HuH-7 (cell line): ENCODE measurements at regions not wholly inside any gene's neighbourhood (a gene's known extent, or its start where the extent isn't known, plus 50 kb on each side); places are given as distances from the start of the nearest gene placed in this dataset.
"Not testable (repeated sequence)": the region's sequence is repeated elsewhere in the genome, so short reads cannot be mapped to it uniquely, and the experiment has no call there.

Experiments used
- DNase-seq: peaks from one replicate; pipeline ENCODE4 v3.0.0; 2011; ENCODE audit warnings: low spot score

- no peak for DNase-seq
Measured at GRCh38 chr14:40252817-40253447, 820.7 kb upstream of the FBXO33 start.

DNA sequence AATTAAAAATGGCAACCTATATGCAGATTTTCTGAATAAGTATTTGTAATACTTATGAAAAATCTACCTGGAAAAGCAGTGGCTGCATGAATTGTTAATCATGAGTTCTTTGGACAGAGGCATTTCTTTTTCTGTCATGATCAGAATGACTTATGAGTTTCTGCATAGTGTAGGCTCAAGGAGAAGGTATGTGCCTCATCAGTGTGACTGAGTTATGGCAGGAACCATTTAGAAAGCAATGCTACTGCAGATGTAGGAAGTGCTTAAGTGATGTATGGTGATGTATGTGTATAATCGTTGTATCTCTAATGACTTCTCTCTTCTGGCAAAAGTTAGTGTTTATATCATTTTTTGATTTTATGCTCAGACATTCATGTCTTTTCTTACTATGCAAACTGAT lies 816.4 kb upstream of the FBXO33 start:
- no peak for DNase-seq

GRCh38 chr14:40240245-40240859 lies 808.1 kb upstream of the FBXO33 start:
- DNase-seq = no peak

- DNase-seq = no peak
Measured at GRCh38 chr14:40232302-40232701, 800.1 kb upstream of the FBXO33 start.

DNA sequence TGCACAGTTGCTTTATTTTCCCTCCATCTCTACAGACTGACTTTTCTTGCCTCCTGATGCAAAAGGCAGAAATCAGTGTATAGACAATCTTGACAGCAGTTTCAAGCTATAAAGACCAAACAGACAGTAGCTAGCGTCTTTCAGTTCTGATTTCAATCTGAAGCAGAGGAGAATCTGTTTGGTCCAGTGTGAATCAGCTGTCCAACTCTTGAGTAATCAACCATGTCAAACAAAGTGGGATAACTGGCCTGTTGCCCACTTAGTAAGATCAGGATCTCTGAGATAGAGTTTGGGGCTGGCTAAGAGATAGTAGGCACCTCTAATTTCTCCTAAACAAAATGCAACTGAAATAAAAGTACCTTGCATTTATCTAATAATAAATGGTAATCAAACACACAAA lies 797.4 kb upstream of the FBXO33 start:
- DNase-seq = no peak

DNA sequence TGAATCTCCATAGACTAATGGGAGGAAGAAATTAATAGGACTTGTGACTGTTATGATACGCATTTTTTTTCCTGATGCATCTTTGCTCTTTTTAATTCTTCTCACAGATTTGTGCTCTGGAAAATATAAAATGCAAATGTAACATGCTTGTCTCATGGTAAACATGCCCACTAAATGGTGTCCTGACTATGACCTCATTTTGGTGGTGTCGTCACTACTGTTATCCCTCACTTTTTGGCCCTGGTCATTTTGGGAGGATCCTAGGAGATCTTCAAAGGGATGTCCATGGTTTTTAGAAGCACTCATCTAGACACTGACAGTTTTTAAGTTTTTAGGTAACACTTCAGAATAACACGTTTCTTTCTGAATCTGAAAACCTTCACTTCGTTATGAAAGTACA lies 790.8 kb upstream of the FBXO33 start:
- no peak for DNase-seq

- no peak for DNase-seq
Measured at GRCh38 chr14:40221428-40221827, 789.2 kb upstream of the FBXO33 start.

DNA sequence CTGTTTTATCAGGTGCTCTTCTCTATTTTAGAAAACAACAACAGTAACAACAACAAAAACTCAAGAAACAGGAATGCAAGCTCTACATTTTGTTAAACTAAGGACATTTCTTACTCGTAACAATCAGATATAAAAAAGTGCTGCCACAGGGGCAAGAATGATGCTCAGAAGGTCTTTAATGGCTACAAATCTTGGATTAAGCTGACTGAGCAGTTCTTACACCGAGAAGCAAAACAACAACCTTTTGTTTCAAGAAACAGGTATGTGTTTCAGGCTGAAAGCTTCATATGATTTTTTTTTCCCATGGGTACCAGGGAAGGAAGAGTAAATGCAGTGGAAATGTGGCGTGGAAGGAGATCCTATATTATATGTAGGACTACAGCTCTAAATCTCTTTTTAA lies 786.8 kb upstream of the FBXO33 start:
- DNase-seq = no peak

- DNase-seq = no peak
Measured at GRCh38 chr14:40218282-40218941, 786.2 kb upstream of the FBXO33 start.

GRCh38 chr14:40216976-40217375 lies 784.7 kb upstream of the FBXO33 start:
- no peak for DNase-seq

DNA sequence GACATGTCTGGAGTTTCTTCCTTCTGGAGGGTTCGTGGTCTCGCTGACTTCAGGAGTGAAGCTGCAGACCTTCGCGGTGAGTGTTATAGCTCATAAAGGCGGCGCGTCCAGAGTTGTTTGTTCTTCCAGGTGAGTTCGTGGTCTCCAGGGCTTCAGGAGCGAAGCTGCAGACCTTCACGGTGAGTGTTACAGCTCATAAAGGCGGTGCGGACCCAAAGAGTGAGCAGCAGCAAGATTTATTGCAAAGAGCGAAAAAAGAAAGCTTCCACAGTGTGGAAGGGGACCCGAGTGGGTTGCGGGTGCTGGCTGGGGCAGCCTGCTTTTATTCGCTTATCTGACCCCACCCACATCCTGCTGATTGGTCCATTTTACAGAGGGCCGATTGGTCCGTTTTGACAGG lies 784.2 kb upstream of the FBXO33 start:
- not testable (repeated sequence) for DNase-seq

DNA sequence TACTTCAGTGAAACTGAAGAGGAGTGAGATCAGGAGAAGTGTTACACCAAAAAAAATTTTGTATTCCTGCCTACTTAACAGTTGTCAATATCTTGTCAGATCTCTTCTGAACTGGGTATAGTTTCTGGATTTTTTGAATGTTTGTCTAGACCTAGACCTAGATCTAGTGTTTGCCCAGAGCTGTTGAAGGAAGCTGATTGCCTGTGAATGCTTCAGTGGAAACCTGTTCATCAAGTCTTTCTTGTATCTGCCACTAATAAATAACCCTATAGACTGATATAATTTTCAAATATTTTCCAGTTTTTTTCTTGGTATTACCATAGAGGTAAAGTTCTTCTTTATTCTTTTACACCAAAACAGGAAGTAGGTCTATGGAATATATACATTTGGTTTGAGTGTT lies 781.5 kb upstream of the FBXO33 start:
- no peak for DNase-seq

GRCh38 chr14:40204441-40205175 lies 772.4 kb upstream of the FBXO33 start:
- DNase-seq = no peak

DNA sequence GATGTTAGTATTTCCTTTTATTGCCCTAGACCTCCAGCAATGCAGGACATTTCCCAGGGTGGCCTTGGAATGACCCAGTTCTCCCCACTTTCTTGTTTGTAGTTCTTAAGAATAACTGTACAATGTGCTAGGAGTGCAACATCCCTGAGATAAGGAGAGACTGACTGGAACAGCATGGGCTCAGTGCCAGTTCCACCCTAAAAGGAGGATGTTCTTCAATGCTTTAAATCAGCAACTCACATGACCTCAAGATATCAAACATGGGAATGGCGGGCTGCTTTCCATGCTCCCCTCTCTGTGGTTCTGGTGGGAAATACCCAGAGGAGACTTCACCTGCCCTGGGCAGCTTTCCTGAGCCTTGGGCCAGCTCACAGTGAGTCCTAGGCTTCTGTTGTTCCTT lies 766.9 kb upstream of the FBXO33 start:
- no peak for DNase-seq

GRCh38 chr14:40197344-40197743 lies 765.1 kb upstream of the FBXO33 start:
- no peak for DNase-seq

DNA sequence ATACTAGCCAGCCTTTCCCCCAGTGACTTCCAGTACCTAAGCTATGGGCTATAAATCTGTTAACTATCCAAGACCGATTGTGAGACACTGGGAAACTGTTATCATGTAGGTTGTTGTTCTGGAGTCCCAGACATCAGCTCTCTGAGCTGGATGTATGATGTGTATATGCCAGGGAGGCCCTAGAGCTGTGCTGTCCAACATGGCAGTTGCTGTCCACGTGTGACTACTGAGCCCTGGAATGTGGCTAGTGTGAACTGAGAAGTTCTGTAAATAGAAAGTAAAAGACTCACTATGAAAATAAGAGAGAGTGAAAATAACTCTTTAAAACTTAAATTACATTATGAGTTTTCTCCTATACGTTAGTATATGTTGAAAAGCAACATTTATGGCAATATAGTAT lies 755.8 kb upstream of the FBXO33 start:
- no peak for DNase-seq

- DNase-seq = no peak
Measured at GRCh38 chr14:40164083-40164482, 731.9 kb upstream of the FBXO33 start.

DNA sequence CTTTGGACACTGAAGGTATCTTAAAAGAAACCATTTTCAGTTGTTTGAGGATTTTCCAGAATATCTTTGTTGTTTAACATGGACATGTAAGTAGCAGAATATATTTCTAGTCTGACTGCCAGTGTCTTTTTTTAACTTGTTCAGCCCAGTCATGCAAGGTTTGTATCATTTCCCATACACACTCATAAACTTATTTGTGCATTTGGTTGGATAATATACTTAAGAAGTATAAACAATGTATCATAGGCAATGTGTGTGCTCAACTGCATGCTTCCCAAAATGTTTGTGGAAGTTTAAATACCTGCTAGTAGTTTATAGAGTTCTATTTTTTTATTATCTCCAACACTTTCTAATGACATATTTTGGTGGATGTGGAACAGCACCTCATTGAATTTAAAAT lies 707.4 kb upstream of the FBXO33 start:
- no peak for DNase-seq

- no peak for DNase-seq
Measured at GRCh38 chr14:40133463-40133862, 701.2 kb upstream of the FBXO33 start.

- no peak for DNase-seq
Measured at GRCh38 chr14:40129159-40129558, 696.9 kb upstream of the FBXO33 start.

GRCh38 chr14:40123816-40124215 lies 691.6 kb upstream of the FBXO33 start:
- no peak for DNase-seq

DNA sequence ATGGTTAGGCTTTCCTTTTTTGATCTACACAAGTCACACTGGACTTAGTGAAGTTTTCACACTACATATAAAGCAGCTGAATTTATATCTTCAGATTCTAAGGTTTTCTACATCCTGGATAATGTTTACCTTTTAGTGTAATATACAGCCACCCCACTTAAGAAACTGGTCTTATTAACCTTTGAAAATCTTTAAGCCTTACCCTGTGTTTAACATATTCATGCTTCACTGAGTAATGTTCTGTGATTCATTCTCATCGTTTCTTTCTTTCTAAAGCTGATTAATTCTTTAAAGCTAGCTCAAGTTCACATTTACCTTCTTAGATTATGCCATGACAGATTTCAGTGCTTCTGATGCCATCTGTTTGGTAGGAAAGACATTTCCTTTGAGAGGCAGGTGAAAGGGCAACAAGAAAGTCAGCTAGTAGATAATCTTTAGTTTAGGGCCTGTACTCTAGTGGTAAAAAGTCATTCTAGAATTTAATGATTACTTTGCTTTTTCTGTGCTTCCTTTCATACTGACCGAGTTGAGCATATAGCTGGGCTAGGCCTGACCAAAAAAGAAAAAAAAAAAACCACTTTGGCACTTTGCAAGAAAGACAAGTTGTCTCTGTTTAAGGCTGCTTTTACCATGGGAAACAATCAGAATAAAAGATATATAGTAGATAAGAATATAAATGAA lies 690.9 kb upstream of the FBXO33 start:
- no peak for DNase-seq
